GM21825 (cell line): ENCODE measurements at regions not wholly inside any gene's neighbourhood (a gene's known extent, or its start where the extent isn't known, plus 50 kb on each side); places are given as distances from the start of the nearest gene placed in this dataset.
"Not testable (repeated sequence)": the region's sequence is repeated elsewhere in the genome, so short reads cannot be mapped to it uniquely, and the experiment has no call there.

Source experiments
- ATAC-seq: cut with Tn5 transposase; IDR thresholded peaks from one replicate; pipeline ENCODE4 v1.9.1; 2021; ENCODE audit warnings: mild to moderate bottlenecking, moderate library complexity; ENCODE audit not compliant: unreplicated experiment

DNA sequence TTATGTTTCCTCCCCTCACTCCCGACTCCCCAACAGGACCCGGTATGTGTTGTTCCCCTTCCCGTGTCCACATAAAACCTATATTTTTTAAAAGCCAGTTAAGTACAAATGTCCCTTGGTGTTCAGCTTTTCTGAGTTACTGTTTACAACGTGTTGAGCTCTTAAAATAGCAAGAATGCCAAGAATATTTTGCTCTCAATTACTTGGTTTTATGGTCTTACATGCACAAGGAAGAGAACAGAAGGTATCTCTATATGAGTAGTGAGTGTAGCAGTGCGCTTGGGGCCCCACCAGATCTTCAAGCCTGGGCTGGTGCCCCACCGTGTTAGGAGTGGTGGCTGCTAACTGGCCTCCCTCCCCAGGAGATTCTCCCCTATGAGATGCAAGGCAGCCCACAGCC lies 75.3 kb downstream of the RIN2 start:
- ATAC-seq = no peak

DNA sequence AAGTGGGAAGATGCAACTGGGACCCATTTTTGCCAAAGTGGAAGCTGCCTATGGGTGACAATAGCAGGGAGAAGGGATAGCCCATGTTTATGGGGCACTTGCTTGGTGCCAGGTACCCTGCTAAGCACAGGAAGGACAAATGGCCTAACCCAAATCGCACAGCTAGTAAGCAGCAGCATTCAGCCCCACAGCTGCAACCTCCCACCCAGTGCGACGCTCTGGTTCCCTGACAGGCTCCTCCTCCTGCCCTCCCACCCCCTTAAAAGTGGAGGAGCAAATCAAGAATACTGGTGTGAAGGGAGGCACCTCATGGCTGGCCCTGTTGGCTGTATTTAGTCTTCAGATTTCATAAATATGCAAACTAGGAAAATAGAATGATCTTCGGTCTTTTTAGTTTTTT lies 76.2 kb downstream of the RIN2 start:
- no peak for ATAC-seq

DNA sequence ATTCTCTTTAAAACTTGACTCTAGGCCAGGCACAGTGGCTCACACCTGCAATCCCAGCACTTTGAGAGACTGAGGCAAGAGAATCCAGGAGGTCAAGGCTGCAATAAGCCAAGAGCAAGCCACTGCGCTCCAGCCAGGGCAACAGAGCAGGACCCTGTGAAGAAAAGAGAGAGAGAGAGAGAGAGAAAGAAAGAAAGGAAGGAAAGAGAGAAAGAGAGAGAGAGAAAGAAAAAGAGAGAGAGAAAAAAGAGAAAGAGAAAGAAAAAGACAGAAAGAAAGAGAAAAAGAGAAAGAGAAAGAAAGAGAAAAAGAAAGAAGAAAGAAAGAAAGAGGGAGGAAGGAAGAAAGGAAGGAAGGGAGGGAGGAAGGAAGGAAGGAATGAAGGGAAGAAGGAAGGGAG lies 76.7 kb downstream of the RIN2 start:
- no peak for ATAC-seq

DNA sequence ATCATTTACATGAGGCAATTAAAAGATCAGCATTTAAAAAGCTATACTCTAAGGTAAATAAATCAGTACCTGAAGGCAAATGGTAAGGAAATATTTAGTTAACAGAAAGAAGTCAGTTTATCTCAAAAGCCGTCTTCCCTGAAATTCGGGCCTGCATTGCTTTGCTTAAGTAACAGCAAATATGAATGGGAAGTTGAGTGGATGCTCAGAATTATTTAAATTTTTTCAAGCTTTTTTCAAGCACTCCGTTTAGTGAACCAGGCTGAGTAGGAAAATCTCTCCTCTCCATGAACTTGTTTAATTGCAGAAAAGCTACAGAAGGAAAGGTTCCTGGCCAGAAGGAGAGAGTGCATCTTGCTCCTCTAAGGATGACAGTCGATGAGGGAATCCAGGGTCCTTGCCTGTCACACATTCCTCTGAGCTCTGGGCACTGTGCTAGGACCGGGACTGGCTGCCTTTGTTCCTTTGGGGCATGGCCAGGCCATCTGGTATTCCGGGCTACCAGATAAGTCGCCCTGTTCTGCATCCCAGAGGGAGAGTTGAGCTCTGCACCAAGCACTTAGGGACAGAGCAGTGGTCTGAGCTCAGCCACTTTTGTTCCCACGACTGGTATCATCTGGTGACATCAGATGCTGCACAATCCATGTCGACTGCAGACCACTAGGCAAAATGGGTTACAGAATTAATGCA lies 77.6 kb downstream of the RIN2 start:
- no peak for ATAC-seq

DNA sequence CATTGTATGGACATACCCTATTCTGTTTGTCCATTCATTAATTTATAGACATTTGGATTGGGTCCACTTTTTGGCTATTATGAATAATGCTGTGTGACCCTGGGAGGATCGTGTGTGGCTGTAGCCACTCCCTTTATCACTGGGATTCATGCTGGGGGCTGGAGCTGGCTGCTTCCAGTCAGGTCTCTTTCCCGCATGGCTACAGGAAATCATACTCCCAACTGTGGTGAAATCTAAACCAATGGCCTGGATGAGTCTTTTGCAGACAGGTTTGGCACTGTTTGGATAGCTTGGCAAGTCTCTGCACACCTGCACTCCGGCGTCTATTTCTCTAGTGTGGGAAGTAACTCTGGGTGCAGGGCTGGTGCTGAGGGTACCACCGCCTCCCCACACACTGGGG lies 80.4 kb downstream of the RIN2 start:
- no peak for ATAC-seq

GRCh38 chr20:19839053-19839452 lies 81.0 kb downstream of the RIN2 start:
- ATAC-seq = no peak

DNA sequence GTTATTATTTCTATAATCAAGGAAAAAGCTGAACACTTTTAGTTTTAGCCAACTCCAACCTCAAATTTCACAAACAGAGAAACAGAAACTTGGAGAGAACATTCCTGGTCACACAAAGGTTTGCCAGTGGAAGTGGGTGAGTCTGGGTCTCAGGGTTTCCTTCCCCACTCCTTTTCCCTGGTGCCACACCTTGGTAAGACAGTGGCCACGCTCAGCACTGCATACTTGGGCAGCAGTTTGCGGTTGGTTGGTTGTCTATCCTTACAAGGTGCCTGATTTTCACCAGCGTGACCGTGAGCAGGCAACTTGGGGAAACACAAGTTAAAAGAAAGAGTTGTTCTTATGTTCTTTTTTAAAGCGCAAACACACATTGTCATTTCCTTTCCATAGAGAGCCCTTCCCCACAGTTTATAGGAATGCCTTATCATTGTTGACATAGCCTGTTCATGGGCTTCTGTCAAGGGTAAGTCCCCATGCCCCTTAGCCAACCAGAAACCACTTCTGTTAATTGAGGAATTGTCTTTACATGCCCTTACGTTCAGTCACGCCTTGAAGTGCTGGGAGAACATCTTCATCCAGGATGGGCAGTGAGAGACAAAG lies 82.2 kb downstream of the RIN2 start:
- no peak for ATAC-seq

DNA sequence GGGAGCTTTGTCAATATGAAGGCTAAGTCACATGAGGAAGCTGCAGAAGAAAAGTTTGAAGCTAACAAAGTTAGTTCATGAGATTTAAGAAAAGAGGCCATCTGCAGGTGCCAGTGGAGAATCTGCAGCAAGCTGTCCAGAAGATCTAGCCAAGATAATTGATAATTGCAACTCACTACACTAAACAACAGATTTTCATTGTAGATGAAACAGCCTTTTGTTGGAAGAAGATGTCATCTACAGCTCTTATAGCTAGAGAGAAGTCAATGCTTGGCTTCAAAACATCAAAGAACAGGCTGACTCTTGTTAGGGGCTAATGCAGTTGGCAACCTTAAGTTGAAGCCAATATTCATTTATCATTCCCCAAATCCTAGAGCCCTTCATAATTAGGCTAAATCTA lies 83.7 kb downstream of the RIN2 start:
- ATAC-seq = no peak

DNA sequence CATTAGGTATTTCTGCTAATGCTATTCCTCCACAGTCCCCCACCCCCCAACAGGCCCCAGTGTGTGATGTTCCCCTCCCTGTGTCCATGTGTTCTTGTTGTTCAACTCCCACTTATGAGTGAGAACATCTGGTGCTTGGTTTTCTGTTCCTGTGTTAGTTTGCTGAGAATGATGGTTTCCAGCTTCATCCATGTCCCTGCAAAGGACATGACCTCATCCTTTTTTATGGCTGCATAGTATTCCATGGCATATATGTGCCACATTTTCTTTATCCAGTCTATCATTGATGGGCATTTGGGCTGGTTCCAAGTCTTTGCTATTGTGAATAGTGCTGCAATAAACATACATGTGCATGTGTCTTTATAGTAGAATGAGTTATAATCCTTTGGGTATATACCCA lies 86.8 kb downstream of the RIN2 start:
- not testable (repeated sequence) for ATAC-seq

DNA sequence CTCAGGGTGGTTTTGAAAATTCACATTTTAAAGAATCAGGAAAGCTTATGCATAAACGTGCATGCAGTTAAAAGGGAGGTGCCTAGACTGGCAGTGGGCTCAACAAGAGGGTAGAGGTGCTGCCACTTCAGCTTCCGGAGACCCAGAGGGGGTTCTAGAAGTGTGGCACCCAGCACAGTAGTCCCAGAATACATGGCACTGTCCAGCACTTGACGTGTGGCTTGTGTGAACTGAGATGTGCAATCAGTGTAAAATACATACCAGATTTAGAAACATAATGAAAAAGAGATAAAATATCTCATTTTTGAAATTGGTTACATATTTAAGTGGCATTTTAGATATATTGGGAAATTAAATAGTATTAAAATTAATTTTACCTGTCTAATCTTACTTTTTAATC lies 89.3 kb downstream of the RIN2 start:
- ATAC-seq = no peak

DNA sequence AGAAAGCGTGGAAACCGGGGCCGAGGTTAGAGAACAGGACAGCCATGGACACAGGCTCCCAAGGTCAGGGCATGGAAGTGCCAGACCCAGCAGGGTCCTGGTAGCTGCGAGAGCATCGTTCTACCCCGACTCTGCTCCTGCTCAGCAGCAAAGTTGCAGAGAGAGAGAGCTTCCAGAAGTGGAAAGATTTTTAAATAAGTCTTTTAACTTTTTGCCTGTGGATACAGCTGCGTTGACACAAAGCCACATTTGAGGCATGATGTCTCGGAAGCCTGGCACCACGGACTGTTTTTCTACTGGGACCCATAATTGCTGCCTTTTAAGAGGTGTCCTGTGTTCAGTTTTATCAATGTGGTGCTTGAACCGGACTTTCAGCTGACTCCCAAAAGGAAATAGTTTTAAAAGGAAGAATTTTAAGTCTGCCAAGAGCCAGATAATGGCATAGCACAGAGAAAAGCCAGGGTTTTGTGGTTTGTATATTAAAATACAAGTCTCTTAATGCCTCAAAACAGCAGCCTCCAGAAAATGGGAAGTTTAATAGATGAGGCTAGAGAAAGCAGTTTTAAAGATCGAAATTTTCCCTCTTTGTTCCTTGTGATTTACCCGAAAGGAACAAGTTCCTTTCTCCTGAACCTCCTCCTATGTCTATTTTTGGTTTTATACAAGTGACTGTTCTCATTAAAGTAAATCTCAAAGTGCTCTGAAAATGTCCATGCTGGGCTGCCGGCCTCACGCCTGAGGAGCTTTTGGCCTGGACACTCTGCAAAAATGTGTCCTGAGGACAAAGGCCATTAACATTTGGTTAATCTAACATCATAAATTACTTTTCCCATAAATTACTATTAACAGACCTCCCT lies 91.5 kb downstream of the RIN2 start:
- ATAC-seq = no peak

DNA sequence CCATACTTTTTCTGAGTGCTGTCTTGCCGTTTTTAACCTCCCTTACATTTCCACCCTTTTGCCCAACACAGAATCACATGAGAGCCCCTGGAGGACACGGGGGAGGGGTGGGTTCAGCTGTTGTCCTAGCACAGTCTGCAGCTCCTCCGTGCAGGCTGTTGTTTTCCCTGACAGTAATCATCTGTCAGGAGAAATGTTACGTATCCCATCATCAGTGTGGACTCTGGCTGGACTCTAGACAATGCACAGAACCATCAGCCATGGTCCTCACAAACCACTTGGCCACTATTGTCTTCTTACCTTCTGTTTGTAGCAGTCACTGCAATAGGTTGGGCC lies 92.1 kb downstream of the RIN2 start:
- ATAC-seq = no peak

DNA sequence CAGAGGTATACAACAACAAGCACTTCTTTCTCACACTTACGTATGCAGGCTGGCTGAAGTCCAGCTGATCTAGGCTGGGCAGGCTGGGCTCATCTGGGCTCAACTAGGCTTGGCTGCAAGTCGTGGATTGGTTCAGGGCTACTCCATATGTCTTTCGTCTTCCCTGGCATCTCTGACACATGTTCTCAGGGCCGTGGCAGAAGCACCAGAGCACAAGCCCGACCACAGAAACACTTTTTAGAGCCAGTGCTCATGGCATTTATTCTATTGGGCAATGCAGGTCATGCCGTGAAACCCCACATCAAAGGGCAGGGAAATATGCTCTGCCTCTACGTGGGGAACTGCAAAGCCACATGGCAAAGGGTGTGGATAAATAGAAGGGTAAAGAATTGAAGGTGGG lies 93.8 kb downstream of the RIN2 start:
- no peak for ATAC-seq

GRCh38 chr20:19855416-19855815 lies 97.4 kb downstream of the RIN2 start:
- no peak for ATAC-seq

- ATAC-seq = no peak
Measured at GRCh38 chr20:19858466-19859371, 100.7 kb downstream of the RIN2 start.

DNA sequence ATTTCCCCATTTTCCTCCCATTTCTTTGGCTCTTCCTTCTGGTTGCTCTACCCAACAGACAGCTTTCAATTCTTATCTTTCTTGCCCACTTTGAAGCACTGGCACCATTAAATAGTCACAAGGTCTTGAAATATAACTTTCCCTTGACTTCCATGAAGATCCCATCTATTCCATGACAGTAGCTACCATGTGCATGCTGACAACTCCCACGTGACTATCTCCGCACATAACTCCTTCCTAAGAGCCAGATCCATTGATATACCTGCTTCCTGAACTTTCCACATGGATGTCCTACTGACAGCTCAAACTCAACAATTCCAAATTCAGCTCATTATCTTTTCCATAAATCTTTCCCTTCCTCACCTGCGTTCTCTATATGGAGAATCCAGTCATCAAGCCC lies 101.4 kb downstream of the RIN2 start:
- no peak for ATAC-seq

DNA sequence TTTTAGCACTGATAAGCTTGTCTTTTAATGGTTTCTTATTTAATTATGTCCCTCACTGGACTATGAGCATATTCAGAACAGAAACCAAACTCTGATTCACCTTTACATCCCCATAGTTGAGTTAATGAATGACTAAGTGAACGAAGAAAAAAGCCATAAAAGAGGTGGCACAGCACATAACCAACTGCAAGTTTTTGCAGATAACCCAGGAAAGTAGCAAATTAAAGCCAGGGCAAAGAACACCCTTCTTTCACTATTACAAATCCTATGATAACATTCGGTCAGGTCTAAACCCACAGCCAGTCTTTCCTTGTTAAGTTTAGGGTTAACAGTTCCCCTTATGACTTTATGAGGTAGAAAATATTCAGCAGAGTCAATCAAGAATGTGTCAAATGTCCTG lies 102.7 kb downstream of the RIN2 start:
- ATAC-seq = no peak

- no peak for ATAC-seq
Measured at GRCh38 chr20:19861147-19861759, 103.2 kb downstream of the RIN2 start.

DNA sequence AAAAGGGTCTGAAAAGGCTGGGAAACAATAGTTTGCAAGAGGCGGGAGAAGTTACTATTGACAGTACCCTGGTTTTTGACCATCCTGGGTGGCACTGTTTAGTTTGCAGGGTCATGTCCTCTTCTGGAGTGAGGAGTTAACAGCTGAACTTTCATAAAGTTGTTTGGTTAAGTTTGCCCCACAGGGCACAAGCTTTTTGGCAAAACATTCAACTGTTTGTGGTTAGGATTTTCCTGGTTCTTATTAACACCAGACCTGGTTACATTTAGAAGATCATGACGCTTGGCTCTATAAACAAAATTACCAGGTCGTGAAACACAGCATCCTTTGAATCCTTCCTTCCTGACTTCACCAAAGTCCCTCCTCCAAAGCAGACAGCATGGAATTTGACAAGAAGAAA lies 106.1 kb downstream of the RIN2 start:
- ATAC-seq = no peak

DNA sequence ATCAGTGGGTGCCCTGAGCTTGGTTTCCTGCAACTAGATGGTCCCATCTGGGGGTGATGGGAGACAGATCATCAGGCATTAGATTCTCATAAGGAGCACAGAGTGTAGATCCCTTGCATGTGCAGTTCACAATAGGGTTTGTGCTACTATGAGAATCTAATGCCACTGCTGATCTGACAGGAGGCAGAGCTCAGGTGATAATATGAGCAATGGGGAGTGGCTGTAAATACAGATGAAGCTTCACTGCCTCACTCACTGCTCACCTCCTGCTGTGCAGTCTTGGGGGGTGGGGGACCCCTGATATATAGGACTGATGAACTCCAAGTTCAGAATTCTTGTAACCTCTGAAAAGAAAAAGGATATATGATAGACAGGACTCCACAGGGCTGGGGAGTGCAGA lies 108.0 kb downstream of the RIN2 start:
- ATAC-seq = no peak

DNA sequence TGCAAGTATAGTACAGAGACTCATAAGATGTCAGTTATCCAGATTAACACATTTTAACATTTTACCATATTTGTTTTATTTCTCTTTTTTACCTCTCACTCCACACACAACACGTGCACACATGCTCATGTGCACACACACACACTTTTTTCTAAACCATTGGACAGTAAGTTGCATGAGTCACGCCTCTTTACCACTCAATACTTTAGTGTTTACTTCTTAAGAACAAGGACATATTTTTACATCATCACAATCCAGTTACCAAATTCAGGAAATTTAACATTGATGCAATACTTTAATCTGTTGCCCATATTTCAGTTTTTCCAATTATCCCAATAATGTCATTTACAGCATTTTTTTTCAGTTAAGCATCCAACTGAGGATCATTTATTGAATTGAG lies 109.0 kb downstream of the RIN2 start:
- no peak for ATAC-seq
